Fibroblast of lung (primary cell): ENCODE measurements at regions not wholly inside any gene's neighbourhood (a gene's known extent, or its start where the extent isn't known, plus 50 kb on each side); places are given as distances from the start of the nearest gene placed in this dataset.
"Not testable (repeated sequence)": the region's sequence is repeated elsewhere in the genome, so short reads cannot be mapped to it uniquely, and the experiment has no call there.

ENCODE experiments used
- DNase-seq, 2 donors: peaks; one replicate each; pipeline versions ENCODE4 v3.0.0 to v3.0.0-alpha.2; 2010; ENCODE audit warnings: low read depth in 2 of 2
- H2AFZ ChIP-seq: 2 replicates; pipeline ENCODE4 v1.5.1; 2012; ENCODE audit warnings: low read length, control low read depth, inconsistent platforms
- H3K27ac ChIP-seq: 2 replicates; pipeline ENCODE4 v1.5.1; 2011; ENCODE audit warnings: low read length, control low read depth; ENCODE audit not compliant: insufficient read depth
- H3K27me3 ChIP-seq: 2 replicates; pipeline ENCODE4 v1.5.1; 2011; ENCODE audit warnings: mild to moderate bottlenecking, low read length; ENCODE audit not compliant: control insufficient read depth, insufficient read depth
- H3K36me3 ChIP-seq: 2 replicates; pipeline ENCODE4 v1.5.1; 2011; ENCODE audit warnings: low read length; ENCODE audit not compliant: control insufficient read depth, insufficient read depth
- H3K4me1 ChIP-seq: 2 replicates; pipeline ENCODE4 v1.5.1; 2011; ENCODE audit warnings: low read length; ENCODE audit not compliant: control insufficient read depth, insufficient read depth; ENCODE audit errors: extremely low read depth
- H3K4me2 ChIP-seq: 2 replicates; pipeline ENCODE4 v1.5.1; 2011; ENCODE audit warnings: low read length, control low read depth; ENCODE audit not compliant: insufficient read depth; ENCODE audit errors: extremely low read depth
- H3K4me3 ChIP-seq, 4 experiments: fragments of 200-600 bp in 1 of 4; sonication (generic) in 1 of 4; replicated peaks in 1 of 4; 2 replicates each; pipeline ENCODE4 v1.5.1; 2011 to 2016; ENCODE audit warnings: low read length in 4 of 4, low read depth in 3 of 4, mild to moderate bottlenecking in 3 of 4, control low read depth in 2 of 4, inconsistent platforms in 1 of 4, mixed read lengths in 1 of 4; ENCODE audit not compliant: insufficient read depth in 1 of 4; ENCODE audit errors: control extremely low read depth in 1 of 4
- H3K79me2 ChIP-seq: 2 replicates; pipeline ENCODE4 v1.5.1; 2012; ENCODE audit warnings: mild to moderate bottlenecking, low read length, inconsistent platforms; ENCODE audit not compliant: control insufficient read depth, insufficient read depth
- H3K9ac ChIP-seq: 2 replicates; pipeline ENCODE4 v1.5.1; 2011; ENCODE audit warnings: mild to moderate bottlenecking, low read length, control low read depth; ENCODE audit not compliant: insufficient read depth
- H3K9me3 ChIP-seq: 2 replicates; pipeline ENCODE4 v1.5.1; 2012; ENCODE audit warnings: low read depth, low read length; ENCODE audit not compliant: control insufficient read depth, insufficient read depth
- H4K20me1 ChIP-seq: 2 replicates; pipeline ENCODE4 v1.5.1; 2011; ENCODE audit warnings: low read length; ENCODE audit not compliant: control insufficient read depth, insufficient read depth; ENCODE audit errors: extremely low read depth
- CTCF ChIP-seq, 2 donors: IDR thresholded peaks in 1 of 2; conservative IDR thresholded peaks in 1 of 2; 1 replicate in 1 of 2; 2 replicates in 1 of 2; pipeline ENCODE4 v1.5.1; 2011 to 2012; ENCODE audit warnings: low read length in 2 of 2, control low read depth in 1 of 2, inconsistent platforms in 1 of 2, low read depth in 1 of 2, mild to moderate bottlenecking in 1 of 2
- EZH2 ChIP-seq: IDR thresholded peaks from 2 replicates; pipeline ENCODE4 v1.5.1; 2012; ENCODE audit warnings: low read length, control low read depth, mild to moderate bottlenecking; ENCODE audit errors: missing control alignments

- no peaks in the 10 kb centered on the region for H3K4me1 ChIP-seq
- no peaks in the 10 kb centered on the region for H3K36me3 ChIP-seq
- H3K4me3 ChIP-seq: no peak overlapping the region
- H3K27ac ChIP-seq: no peak overlapping the region
- no peaks in the 10 kb centered on the region for H3K79me2 ChIP-seq
- TF ChIP-seq CTCF (conservative IDR thresholded peaks at IDR 0.05 in 1 of 2, IDR thresholded peaks at IDR 0.05 in 1 of 2; ENCODE audit: low read depth in 1 of 2, low read length in 2 of 2) (no peak), EZH2 (no peak)
- no peaks in the 10 kb centered on the region for H3K9me3 ChIP-seq
- no peaks in the 10 kb centered on the region for H4K20me1 ChIP-seq
- no peak overlapping the region for H3K4me2 ChIP-seq
- no peaks in the 10 kb centered on the region for H3K27me3 ChIP-seq
- H2AFZ ChIP-seq: no peak overlapping the region
- DNase-seq: no peak
- H3K9ac ChIP-seq: no peak overlapping the region
These were observed 617.2 kb downstream of the SLITRK5 start for GRCh38 chr13:88288326-88288725.

DNA sequence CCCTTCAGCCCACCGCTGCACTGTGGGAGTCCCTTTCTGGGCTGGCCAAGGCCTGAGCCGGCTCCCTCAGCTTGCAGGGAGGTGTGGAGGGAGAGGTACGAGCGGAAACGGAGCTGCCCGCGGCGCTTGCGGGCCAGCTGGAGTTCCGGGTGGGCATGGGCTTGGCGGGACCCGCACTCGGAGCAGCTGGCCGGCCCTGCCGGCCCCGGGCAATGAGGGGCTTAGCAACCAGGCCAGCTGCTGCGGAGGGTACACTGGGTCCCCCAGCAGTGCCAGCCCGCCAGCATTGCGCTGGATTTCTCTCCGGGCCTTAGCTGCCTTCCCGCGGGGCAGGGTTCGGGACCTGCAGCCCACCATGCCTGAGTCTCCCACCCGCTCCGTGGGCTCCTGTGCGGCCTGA is 620.6 kb downstream of the SLITRK5 start:
- not testable (repeated sequence) for H3K36me3 ChIP-seq, H3K27ac ChIP-seq, H2AFZ ChIP-seq, H3K79me2 ChIP-seq, DNase-seq, H3K4me3 ChIP-seq, H3K27me3 ChIP-seq, H3K4me2 ChIP-seq, H4K20me1 ChIP-seq, H3K9me3 ChIP-seq, H3K4me1 ChIP-seq, H3K9ac ChIP-seq

DNA sequence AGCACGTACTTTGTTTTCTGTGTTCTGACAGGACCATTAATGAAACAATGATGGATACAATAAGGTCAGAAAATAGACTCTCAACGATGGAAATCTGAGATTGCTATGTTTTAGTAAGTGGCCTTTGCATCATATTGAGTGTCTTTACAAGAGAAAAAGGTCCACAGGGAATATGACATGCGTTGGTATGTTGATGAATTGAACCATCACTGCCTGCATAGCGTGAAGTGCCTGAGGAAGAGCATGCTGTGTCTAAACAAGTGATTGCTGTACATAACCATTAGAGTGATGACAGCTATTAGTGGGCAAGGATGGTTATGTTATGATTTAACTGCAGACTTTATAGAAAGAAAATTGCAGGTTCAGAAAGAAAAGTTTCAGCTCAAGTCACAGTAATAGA is 623.2 kb downstream of the SLITRK5 start:
- no peaks in the 10 kb centered on the region for H3K27me3 ChIP-seq
- H2AFZ ChIP-seq: no peak overlapping the region
- no peaks in the 10 kb centered on the region for H3K9me3 ChIP-seq
- no peak overlapping the region for H3K4me3 ChIP-seq
- H3K79me2 ChIP-seq: no peaks in the 10 kb centered on the region
- H3K27ac ChIP-seq: no peak overlapping the region
- no peak for DNase-seq
- no peak overlapping the region for H3K4me2 ChIP-seq
- H4K20me1 ChIP-seq: no peaks in the 10 kb centered on the region
- H3K36me3 ChIP-seq: no peaks in the 10 kb centered on the region
- no peak for TF ChIP-seq CTCF (conservative IDR thresholded peaks at IDR 0.05 in 1 of 2, IDR thresholded peaks at IDR 0.05 in 1 of 2; ENCODE audit: low read depth in 1 of 2, low read length in 2 of 2)
- no peak for TF ChIP-seq EZH2
- H3K4me1 ChIP-seq: no peaks in the 10 kb centered on the region
- no peak overlapping the region for H3K9ac ChIP-seq

- no peak overlapping the region for H3K27ac ChIP-seq
- TF ChIP-seq EZH2 (no peak), CTCF (conservative IDR thresholded peaks at IDR 0.05 in 1 of 2, IDR thresholded peaks at IDR 0.05 in 1 of 2; ENCODE audit: low read depth in 1 of 2, low read length in 2 of 2) (no peak)
- no peak overlapping the region for H3K9ac ChIP-seq
- no peaks in the 10 kb centered on the region for H3K27me3 ChIP-seq
- no peak overlapping the region for H3K4me2 ChIP-seq
- no peak overlapping the region for H3K4me3 ChIP-seq
- no peaks in the 10 kb centered on the region for H3K36me3 ChIP-seq
- no peak for DNase-seq
- no peak overlapping the region for H2AFZ ChIP-seq
- no peaks in the 10 kb centered on the region for H3K4me1 ChIP-seq
- H3K79me2 ChIP-seq: no peaks in the 10 kb centered on the region
- H4K20me1 ChIP-seq: no peaks in the 10 kb centered on the region
- no peaks in the 10 kb centered on the region for H3K9me3 ChIP-seq
These were observed 632.0 kb downstream of the SLITRK5 start for GRCh38 chr13:88303157-88303556.
